IMR-90 (cell line): ENCODE measurements at regions not wholly inside any gene's neighbourhood (a gene's known extent, or its start where the extent isn't known, plus 50 kb on each side); places are given as distances from the start of the nearest gene placed in this dataset. TPM values are rescaled to one million over a fixed set of nuclear protein-coding genes. Genes with fewer than 3 reads are reported as not detected.

Experiments used
- ATAC-seq: fragments of 200-7000 bp; cut with Tn5 transposase; 2 replicates; pipeline ENCODE4 v1.9.1; 2020; ENCODE audit warnings: low read depth, mild to moderate bottlenecking, moderate library complexity
- BruUV-seq: library from RNA; stranded (reverse); fragments of 400-500 nt; replicated peaks from 2 replicates; lab custom pipeline; 2021; lab: Mats Ljungman, UMichigan
- CTCF ChIA-PET: fragments of 300-600 bp; formaldehyde crosslinking; extraction: SDS; loops from one replicate; lab custom pipeline; 2021; ENCODE audit warnings: antibody characterized with exemption; lab: Yijun Ruan, JAX
- POLR2A ChIA-PET: fragments of 300-600 bp; sonication (Branson Sonifier 250); formaldehyde crosslinking; loops from one replicate; lab custom pipeline; 2022; ENCODE audit warnings: antibody characterized with exemption; ENCODE audit not compliant: unreplicated experiment; lab: Charles Lee
- DNase-seq: peaks from one replicate; pipeline ENCODE4 v3.0.0; 2013
- H2AFZ ChIP-seq: replicated peaks from 2 replicates; pipeline ENCODE3; 2013; ENCODE audit warnings: low read length, mild to moderate bottlenecking; ENCODE audit not compliant: poor library complexity
- H2AK5ac ChIP-seq: 2 replicates; pipeline ENCODE4 v1.6.1; 2013; ENCODE audit warnings: low read depth, low read length, inconsistent platforms
- H2AK9ac ChIP-seq: replicated peaks from 2 replicates; pipeline ENCODE3; 2013; ENCODE audit warnings: mild to moderate bottlenecking, low read depth, low read length, moderate library complexity; ENCODE audit not compliant: poor library complexity
- H2BK120ac ChIP-seq: 2 replicates; pipeline ENCODE4 v1.6.1; 2013; ENCODE audit warnings: low read depth, low read length, inconsistent platforms
- H2BK15ac ChIP-seq: 3 replicates; pipeline ENCODE4 v1.6.1; 2013; ENCODE audit warnings: low read depth, low read length, inconsistent platforms
- H2BK20ac ChIP-seq: 2 replicates; pipeline ENCODE4 v1.6.1; 2013; ENCODE audit warnings: low read depth, mild to moderate bottlenecking, inconsistent platforms, low read length, moderate library complexity
- H2BK5ac ChIP-seq: 2 replicates; pipeline ENCODE4 v1.6.1; 2013; ENCODE audit warnings: mild to moderate bottlenecking, low read depth, low read length, inconsistent platforms; ENCODE audit not compliant: poor library complexity, severe bottlenecking
- H3K14ac ChIP-seq: replicated peaks from 2 replicates; pipeline ENCODE4 v1.6.1; 2013; ENCODE audit warnings: low read depth, low read length, inconsistent platforms
- H3K18ac ChIP-seq: 2 replicates; pipeline ENCODE4 v1.6.1; 2013; ENCODE audit warnings: low read depth, low read length, control low read depth
- H3K23ac ChIP-seq: 2 replicates; pipeline ENCODE4 v1.6.1; 2013; ENCODE audit warnings: low read depth, low read length, inconsistent platforms
- H3K27ac ChIP-seq: 2 replicates; pipeline ENCODE4 v1.5.1; 2013; ENCODE audit warnings: mild to moderate bottlenecking, control low read depth, low read length; ENCODE audit not compliant: insufficient read depth
- H3K27me3 ChIP-seq: 2 replicates; pipeline ENCODE4 v1.6.1; 2013; ENCODE audit warnings: low read length; ENCODE audit not compliant: control insufficient read depth, insufficient read depth
- H3K36me3 ChIP-seq: 2 replicates; pipeline ENCODE4 v1.6.1; 2013; ENCODE audit warnings: low read length, mixed read lengths; ENCODE audit not compliant: control insufficient read depth, insufficient read depth
- H3K4ac ChIP-seq: 2 replicates; pipeline ENCODE4 v1.6.1; 2013; ENCODE audit warnings: low read depth, low read length, inconsistent platforms
- H3K4me1 ChIP-seq: 2 replicates; pipeline ENCODE4 v1.6.1; 2013; ENCODE audit warnings: low read length, mixed read lengths; ENCODE audit not compliant: control insufficient read depth, insufficient read depth
- H3K4me2 ChIP-seq: 2 replicates; pipeline ENCODE4 v1.6.1; 2013; ENCODE audit warnings: low read depth, mild to moderate bottlenecking, control low read depth, low read length, moderate library complexity
- H3K4me3 ChIP-seq: 2 replicates; pipeline ENCODE4 v1.5.1; 2013; ENCODE audit warnings: low read depth, mild to moderate bottlenecking, control low read depth, low read length, moderate library complexity; ENCODE audit not compliant: insufficient read depth
- H3K56ac ChIP-seq: 2 replicates; pipeline ENCODE4 v1.6.1; 2013; ENCODE audit warnings: low read length, inconsistent platforms; ENCODE audit not compliant: insufficient read depth; ENCODE audit errors: extremely low read depth
- H3K79me1 ChIP-seq, 2 experiments: 2 replicates each; pipeline ENCODE4 v1.6.1; 2013; ENCODE audit warnings: low read length in 2 of 2, inconsistent platforms in 1 of 2, low read depth in 1 of 2
- H3K9ac ChIP-seq: 2 replicates; pipeline ENCODE4 v1.6.1; 2013; ENCODE audit warnings: low read depth, low read length, control low read depth
- H3K9me1 ChIP-seq: 2 replicates; pipeline ENCODE4 v1.6.1; 2013; ENCODE audit warnings: low read length, inconsistent platforms; ENCODE audit not compliant: insufficient read depth
- H3K9me3 ChIP-seq: 2 replicates; pipeline ENCODE4 v1.6.1; 2013; ENCODE audit warnings: low read length; ENCODE audit not compliant: control insufficient read depth, insufficient read depth
- H4K20me1 ChIP-seq: 2 replicates; pipeline ENCODE4 v1.6.1; 2013; ENCODE audit warnings: low read length, inconsistent platforms; ENCODE audit not compliant: insufficient read depth
- H4K5ac ChIP-seq: 2 replicates; pipeline ENCODE4 v1.6.1; 2013; ENCODE audit warnings: mild to moderate bottlenecking, low read depth, low read length, control low read depth
- H4K8ac ChIP-seq, 2 experiments: 2 replicates each; pipeline ENCODE4 v1.6.1; 2013; ENCODE audit warnings: low read depth in 2 of 2, low read length in 2 of 2, control low read depth in 1 of 2, inconsistent platforms in 1 of 2
- H4K91ac ChIP-seq: 2 replicates; pipeline ENCODE4 v1.6.1; 2013; ENCODE audit warnings: low read depth, low read length, inconsistent platforms; ENCODE audit not compliant: insufficient read depth
- CEBPB ChIP-seq: IDR thresholded peaks from 2 replicates; pipeline ENCODE4 v1.6.1; 2012; ENCODE audit warnings: low read depth, low read length, improper control_type of control experiment
- MAFK ChIP-seq: IDR thresholded peaks from 2 replicates; pipeline ENCODE4 v1.6.1; 2012; ENCODE audit warnings: low read depth, low read length, improper control_type of control experiment
- MAZ ChIP-seq: IDR thresholded peaks from 2 replicates; pipeline ENCODE4 v1.6.1; 2012; ENCODE audit warnings: low read depth, mild to moderate bottlenecking, low read length, improper control_type of control experiment, moderate library complexity, borderline replicate concordance
- POLR2A ChIP-seq: IDR thresholded peaks from 2 replicates; pipeline ENCODE4 v1.6.1; 2012; ENCODE audit warnings: mild to moderate bottlenecking, low read depth, low read length
- RAD21 ChIP-seq: IDR thresholded peaks from 2 replicates; pipeline ENCODE4 v1.6.1; 2012; ENCODE audit warnings: low read length, improper control_type of control experiment
- SMC3 ChIP-seq: fragments of 150-350 bp; IDR thresholded peaks from 2 replicates; pipeline ENCODE4 v1.6.1; 2016; ENCODE audit warnings: low read depth, mild to moderate bottlenecking, antibody characterized with exemption, low read length, moderate library complexity
- WGBS, 2 experiments: methylation state at CpG; one replicate each; pipeline versions ENCODE4 v1.1.5 to v1.1.7; 2013; ENCODE audit warnings: missing lambda C conversion rate in 2 of 2; ENCODE audit not compliant: insufficient read length in 1 of 2; ENCODE audit errors: extremely low coverage in 2 of 2; 5-methylcytosine and 5-hydroxymethylcytosine counted together
- dilution Hi-C: fragments of 300-500 bp; cut with HindIII; formaldehyde crosslinking; loops from one replicate; pipeline ENCODE4 v1.14.3; 2018; ENCODE audit warnings: low sequenced_read_pairs; ENCODE audit not compliant: unreplicated experiment
- in situ Hi-C: fragments of 300-500 bp; cut with MboI; formaldehyde crosslinking; loops from 3 replicates; pipeline ENCODE4 v1.14.3; 2019; ENCODE audit warnings: low sequenced_read_pairs, inconsistent platforms, mixed read lengths
- intact Hi-C: fragments of 100-400 bp; cut with micrococcal nuclease; formaldehyde crosslinking; loops from 2 replicates; pipeline ENCODE4 v1.10.0; 2022
- microRNA-seq, 2 experiments: library from miRNA; stranded (forward) in 1 of 2; unstranded in 1 of 2; fragments of 10-50 nt in 1 of 2; fragments of <30 nt in 1 of 2; gene quantifications in 1 of 2; microRNA quantifications in 1 of 2; one replicate each; pipeline versions ENCODE3 to v1.1.0; 2013 to 2020; ENCODE audit not compliant: insufficient read depth in 1 of 2, insufficient read length in 1 of 2, unreplicated experiment in 1 of 2
- small RNA-seq, 5 experiments: library from RNA; depleted of rRNA; stranded (forward); fragments of <200 nt; gene quantifications; one replicate each; pipeline ENCODE3, GENCODE V24; 2012

DNA sequence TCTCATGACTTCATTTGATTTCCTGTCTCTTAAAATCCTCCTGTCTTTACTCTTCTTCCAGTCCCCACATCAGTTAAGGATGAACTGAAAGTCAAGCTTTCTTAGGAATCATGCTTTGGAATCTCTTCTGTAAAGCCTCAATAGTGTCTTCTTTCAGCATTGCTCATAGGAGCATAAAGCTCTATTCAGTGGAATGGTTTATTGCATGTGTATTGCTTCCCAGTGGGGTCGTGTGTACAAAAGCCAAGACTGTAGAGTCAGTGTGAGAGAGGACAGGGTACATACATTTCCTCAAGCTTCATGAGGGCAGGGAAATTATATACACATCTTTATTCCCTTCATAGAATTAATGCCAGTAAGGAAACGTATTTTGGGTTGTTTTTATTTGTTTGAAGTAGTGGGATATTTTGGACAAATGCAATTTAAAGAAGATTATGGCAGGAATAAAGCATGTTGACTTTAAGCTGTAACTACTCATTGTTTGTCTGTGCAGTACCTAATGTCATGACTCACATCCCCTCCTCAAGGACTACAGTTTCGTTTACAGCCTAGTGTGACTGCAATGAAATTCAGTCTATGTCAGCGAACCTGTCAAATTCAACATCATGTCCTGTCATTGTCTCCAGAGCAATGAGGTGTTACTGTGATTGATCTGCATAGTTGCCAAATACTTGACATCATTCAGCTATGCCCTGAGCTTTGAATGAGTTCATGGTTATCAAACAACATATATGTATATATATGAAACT, 2164.2 kb downstream of the NCAM2 start:
- Histone ChIP-seq H3K4ac (no peak overlapping the region), H3K18ac (no peak overlapping the region), H3K9ac (no peak overlapping the region), H3K9me1 (no peaks in the 10 kb centered on the region), H3K27me3 (no peaks in the 10 kb centered on the region), H3K4me3 (no peak overlapping the region), H2AK9ac (no peak overlapping the region), H3K4me2 (no peak overlapping the region), H4K91ac (no peak overlapping the region), H4K20me1 (no peaks in the 10 kb centered on the region), H2BK20ac (no peak overlapping the region), H3K9me3 (no peaks in the 10 kb centered on the region), H3K23ac (no peak overlapping the region), H2AK5ac (no peak overlapping the region), H3K27ac (no peak overlapping the region), H2BK15ac (no peak overlapping the region), H2BK120ac (no peak overlapping the region), H3K56ac (no peak overlapping the region), H2BK5ac (no peak overlapping the region), H4K8ac (no peak overlapping the region), H2AFZ (no peak overlapping the region), H3K14ac (no peak overlapping the region), H3K36me3 (no peaks in the 10 kb centered on the region), H3K4me1 (no peaks in the 10 kb centered on the region), H3K79me1 (no peaks in the 10 kb centered on the region), H4K5ac (no peak overlapping the region)
- in situ Hi-C loops (no loop called here), intact Hi-C loops (no loop called here), dilution Hi-C loops (no loop called here)
- POLR2A ChIA-PET = no interaction called here
- no peak for ATAC-seq
- CTCF ChIA-PET = no interaction called here
- no TSS peak for BruUV-seq
- DNase-seq = no peak
- TF ChIP-seq MAZ = no peak
- TF ChIP-seq CEBPB = no peak
- no peak for TF ChIP-seq POLR2A
- TF ChIP-seq MAFK = no peak
- no peak for TF ChIP-seq SMC3
- TF ChIP-seq RAD21 = no peak
- 83% methylated on average over 1 of the region's 4 CpGs; no CpG with 5 or more reads in 1 of the 2 experiments for WGBS, 2 experiments

Small RNAs in the stretch of these regions (microRNA-seq; reads per million reads assigned to microRNA genes)
- gene MIR6130 (ENCODE audit: insufficient read depth in 1 of 2, insufficient read length in 1 of 2, unreplicated experiment in 1 of 2) (0 to 1.0 reads per million in 2 experiments), gene RNU4-45P (ENCODE audit: insufficient read depth, insufficient read length) (not detected)

Small RNAs in the stretch of these regions (small RNA-seq; reads per million reads assigned to genes)
- 0 to 1.2 (median 0.24) reads per million in 5 experiments for gene MIR6130
- 0 reads per million in 5 experiments for gene RNU4-45P
